Muscle of leg (tissue), 3 donors: ENCODE measurements at regions not wholly inside any gene's neighbourhood (a gene's known extent, or its start where the extent isn't known, plus 50 kb on each side); places are given as distances from the start of the nearest gene placed in this dataset.
A peak's percentile ranks its signal among the peaks of the same experiment; 100 is the strongest.

Source experiments
- DNase-seq: peaks from one replicate; pipeline ENCODE4 v3.0.0; 2013
- H3K27ac ChIP-seq: one replicate; pipeline ENCODE4 v1.5.1; 2013; ENCODE audit warnings: mild to moderate bottlenecking, low read length, control low read depth
- H3K27me3 ChIP-seq: one replicate; pipeline ENCODE4 v1.6.1; 2013; ENCODE audit warnings: low read length; ENCODE audit not compliant: control insufficient read depth, insufficient read depth
- H3K36me3 ChIP-seq: one replicate; pipeline ENCODE4 v1.6.1; 2013; ENCODE audit warnings: low read length; ENCODE audit not compliant: control insufficient read depth, insufficient read depth
- H3K4me1 ChIP-seq: one replicate; pipeline ENCODE4 v1.6.1; 2013; ENCODE audit warnings: low read length; ENCODE audit not compliant: control insufficient read depth, insufficient read depth
- H3K4me3 ChIP-seq: one replicate; pipeline ENCODE4 v1.5.1; 2013; ENCODE audit warnings: low read length, control low read depth
- H3K9me3 ChIP-seq: replicated peaks from 2 replicates; pipeline ENCODE4 v1.6.1; 2013; ENCODE audit warnings: low read depth, low read length; ENCODE audit not compliant: control insufficient read depth
- WGBS: methylation state at CpG from one replicate; pipeline ENCODE4 v1.1.5; 2013; ENCODE audit warnings: missing lambda C conversion rate; ENCODE audit not compliant: insufficient coverage; 5-methylcytosine and 5-hydroxymethylcytosine counted together

DNA sequence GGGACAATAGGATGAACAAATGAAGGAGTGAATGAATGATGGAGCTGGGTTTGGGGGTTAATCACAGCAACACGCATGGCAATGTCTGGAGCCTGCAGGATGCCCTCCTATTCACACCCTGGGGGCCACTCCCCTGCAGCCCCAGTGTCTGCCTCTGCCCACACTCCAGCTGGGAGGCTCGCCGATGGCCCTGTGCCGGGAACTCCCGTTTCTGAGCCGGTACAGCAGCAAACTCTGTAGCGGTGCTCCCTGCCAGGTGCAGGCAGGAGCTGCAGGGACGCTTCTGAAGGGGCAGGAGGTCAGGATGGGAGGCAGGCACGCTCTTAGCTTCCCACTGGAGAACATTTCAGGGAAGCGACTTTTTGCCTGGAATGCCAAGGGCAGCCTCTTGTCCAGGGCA, 55.4 kb upstream of the NCOR2 start:
- Histone ChIP-seq H3K9me3 (peaks cover 3% of the 10 kb centered on the region), H3K4me3 (no peak overlapping the region), H3K27ac (no peak overlapping the region), H3K4me1 (peaks cover 49% of the 10 kb centered on the region), H3K36me3 (no peaks in the 10 kb centered on the region), H3K27me3 (peaks cover 2% of the 10 kb centered on the region)
- 61% methylated on average over 9 of the region's 10 CpGs for whole genome bisulfite sequencing
- DNase-seq, result no peak

DNA sequence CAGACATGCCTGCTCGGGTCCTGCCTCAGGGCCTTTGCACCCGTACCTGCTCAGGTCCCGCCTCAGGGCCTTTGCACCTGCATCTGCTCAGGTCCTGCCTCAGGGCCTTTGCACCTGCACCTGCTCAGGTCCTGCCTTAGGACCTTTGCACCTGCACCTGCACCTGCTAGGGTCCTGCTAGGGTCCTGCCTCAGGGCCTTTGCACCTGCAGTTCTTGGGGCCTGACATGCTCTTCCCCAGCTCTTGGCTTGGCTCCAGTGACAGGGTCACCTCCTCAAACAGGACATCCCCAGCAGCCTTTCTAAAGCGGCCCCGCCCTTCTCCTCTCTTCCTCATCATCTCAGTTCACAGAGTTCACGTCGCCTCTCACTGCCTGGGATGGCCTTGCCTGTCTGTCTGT, 54.9 kb upstream of the NCOR2 start:
- H3K36me3 ChIP-seq, result no peaks in the 10 kb centered on the region
- H3K4me3 ChIP-seq, result no peak overlapping the region
- no peak for DNase-seq
- WGBS, result 77% methylated on average over 5 of the region's 7 CpGs
- peaks cover 50% of the 10 kb centered on the region for H3K4me1 ChIP-seq
- peaks cover 3% of the 10 kb centered on the region for H3K9me3 ChIP-seq
- H3K27me3 ChIP-seq, result peaks cover 3% of the 10 kb centered on the region
- no peak overlapping the region for H3K27ac ChIP-seq

DNA sequence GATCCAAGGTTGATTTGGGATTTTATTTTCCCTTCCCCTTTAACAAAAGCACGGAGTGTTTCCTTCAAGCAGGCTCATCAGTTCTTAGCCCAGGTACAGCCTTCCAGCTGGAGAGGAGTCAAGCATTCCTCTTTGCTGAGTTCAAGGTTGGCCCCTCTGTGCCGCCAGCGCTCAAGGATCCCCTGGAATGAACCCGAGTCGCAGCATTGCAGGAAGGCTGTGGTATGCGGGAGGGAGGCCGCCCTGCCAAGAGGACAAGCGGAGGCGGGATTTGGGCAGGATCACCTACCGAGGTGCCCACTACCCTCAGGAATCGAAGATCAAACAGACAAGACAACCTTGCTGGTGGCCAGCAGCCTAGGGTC, 53.9 kb upstream of the NCOR2 start:
- H3K36me3 ChIP-seq, result no peaks in the 10 kb centered on the region
- H3K4me3 ChIP-seq, result no peak overlapping the region
- WGBS, result 25% methylated on average over 11 of the region's 11 CpGs
- peaks cover 40% of the 10 kb centered on the region for H3K4me1 ChIP-seq
- H3K27me3 ChIP-seq, result peaks cover 3% of the 10 kb centered on the region
- peak; percentile 96 for DNase-seq
- H3K9me3 ChIP-seq, result peaks cover 3% of the 10 kb centered on the region
- peak overlapping the region; percentile 71 for H3K27ac ChIP-seq

DNA sequence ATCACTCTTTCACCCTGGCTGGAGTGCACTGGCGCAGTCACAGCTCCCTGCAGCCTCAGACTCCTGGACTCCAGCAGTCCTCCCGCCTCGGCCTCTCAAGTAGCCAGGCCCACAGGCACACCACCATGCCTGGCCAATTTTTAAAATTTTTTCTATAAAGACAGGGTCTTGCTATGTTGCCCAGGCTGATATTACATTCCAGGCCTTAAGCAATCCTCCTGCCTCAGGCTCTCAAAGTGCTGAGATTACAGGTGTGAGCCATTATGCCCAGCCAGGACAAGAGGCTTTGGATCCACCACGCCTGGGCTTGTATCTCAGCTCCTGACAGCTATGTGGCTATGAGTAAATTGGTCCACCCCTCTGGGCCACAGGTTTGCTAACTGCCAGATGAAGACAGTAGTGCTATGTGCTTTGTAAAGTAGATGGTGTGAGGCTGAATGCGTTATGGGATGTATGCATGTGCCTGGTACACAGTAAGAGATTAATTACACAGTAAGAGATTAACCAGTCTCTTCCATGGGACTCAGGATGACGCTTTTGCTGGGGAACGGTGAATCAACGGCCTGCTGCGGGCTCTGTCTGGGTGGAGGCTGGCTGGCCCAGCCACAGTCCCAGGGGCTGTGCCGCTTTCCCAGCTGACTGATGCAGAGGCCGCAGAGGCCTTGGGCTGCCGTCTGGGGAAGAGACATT, 53.3 kb upstream of the NCOR2 start:
- Histone ChIP-seq H3K27ac (peak overlapping the region; percentile 71), H3K27me3 (peaks cover 3% of the 10 kb centered on the region), H3K36me3 (no peaks in the 10 kb centered on the region), H3K9me3 (peaks cover 3% of the 10 kb centered on the region), H3K4me1 (peaks cover 35% of the 10 kb centered on the region), H3K4me3 (no peak overlapping the region)
- DNase-seq, result no peak
- 83% methylated on average over 4 of the region's 12 CpGs for WGBS

DNA sequence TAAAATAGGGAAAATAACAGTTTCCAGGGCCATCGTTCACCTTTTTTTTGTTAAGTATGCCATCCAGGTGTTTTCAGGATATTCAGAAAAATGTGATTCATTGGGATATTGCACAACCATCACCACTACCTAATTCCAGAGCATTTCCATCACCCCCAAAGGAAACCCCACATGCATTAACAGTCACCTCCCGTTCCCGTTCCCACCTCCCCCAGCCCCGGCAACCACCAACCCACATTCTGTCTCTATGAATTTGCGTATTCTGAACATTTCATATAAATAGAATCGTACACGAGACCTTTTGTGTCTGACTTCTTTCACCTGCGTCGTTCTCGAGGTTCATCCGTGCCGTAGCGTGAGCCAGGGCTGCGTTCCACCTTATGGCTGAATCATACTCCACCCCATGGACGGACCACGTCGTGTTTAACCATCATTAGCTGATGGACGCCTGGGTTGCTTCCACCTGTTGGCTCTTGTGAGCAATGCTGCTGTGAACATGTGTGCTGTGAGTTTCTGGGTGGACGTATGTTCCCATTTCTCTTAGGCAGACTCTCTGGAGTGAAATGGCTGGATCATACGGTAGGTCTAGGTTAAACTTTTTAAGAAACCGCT, 51.0 kb upstream of the NCOR2 start:
- peaks cover 5% of the 10 kb centered on the region for H3K27me3 ChIP-seq
- no peak overlapping the region for H3K27ac ChIP-seq
- H3K36me3 ChIP-seq, result no peaks in the 10 kb centered on the region
- peaks cover 7% of the 10 kb centered on the region for H3K9me3 ChIP-seq
- no peak overlapping the region for H3K4me3 ChIP-seq
- DNase-seq, result no peak
- H3K4me1 ChIP-seq, result peaks cover 28% of the 10 kb centered on the region
- WGBS, result 91% methylated on average over 15 of the region's 21 CpGs

DNA sequence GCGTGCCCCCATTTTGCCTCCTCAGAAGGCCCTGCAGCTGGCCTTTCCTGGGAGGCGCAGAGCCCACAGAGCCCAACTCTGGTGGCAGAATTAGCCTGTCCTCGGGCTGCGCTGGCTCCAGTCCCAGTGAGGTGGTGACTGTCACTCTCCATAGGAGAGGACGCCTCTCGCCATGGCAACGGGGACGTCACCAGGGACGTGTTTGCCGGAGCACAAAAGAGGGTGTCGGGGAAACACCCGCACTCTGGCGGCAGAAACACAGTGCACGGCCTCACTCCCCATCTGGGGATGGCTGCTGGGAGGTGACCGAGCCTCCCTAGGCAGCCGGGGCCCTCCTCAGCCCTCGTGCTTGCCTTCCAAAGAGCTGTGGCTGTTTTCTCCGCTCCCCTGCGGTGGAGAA, 50.2 kb upstream of the NCOR2 start:
- Histone ChIP-seq H3K27ac (no peak overlapping the region), H3K27me3 (peaks cover 5% of the 10 kb centered on the region), H3K9me3 (peaks cover 9% of the 10 kb centered on the region), H3K36me3 (no peaks in the 10 kb centered on the region), H3K4me1 (peaks cover 23% of the 10 kb centered on the region), H3K4me3 (no peak overlapping the region)
- no peak for DNase-seq
- 56% methylated on average over 19 of the region's 19 CpGs for WGBS
